ENCODE measurements at regions not wholly inside any gene's neighbourhood (a gene's known extent, or its start where the extent isn't known, plus 50 kb on each side); places are given as distances from the start of the nearest gene placed in this dataset.

GRCh38 chr10:110431659-110432058 is 66.0 kb upstream of the DUSP5 start:
- Mint-ChIP-seq H3K27me3 (peaks cover 8% of the 10 kb centered on the region), H3K9me3 (ENCODE audit: insufficient read depth) (no peaks in the 10 kb centered on the region), H3K27ac (no peak overlapping the region), H3K4me3 (no peak overlapping the region), H3K4me1 (peaks cover 5% of the 10 kb centered on the region)
- Histone ChIP-seq H3K9me3 (ENCODE audit: control extremely low read depth in 1 of 3, control insufficient read depth in 2 of 3, insufficient read depth in 1 of 3, low read length in 2 of 3) (peaks cover 0 to 6% (median 0%) of the 10 kb centered on the region in 3 donors), H3K79me2 (ENCODE audit: control insufficient read depth, insufficient read depth, low read length) (no peaks in the 10 kb centered on the region), H3K27ac (ENCODE audit: low read length in 2 of 2) (no peak overlapping the region), H3K9ac (ENCODE audit: low read length) (no peak overlapping the region), H3K4me2 (replicated peaks; ENCODE audit: low read depth, low read length, poor library complexity, severe bottlenecking) (no peak overlapping the region), H3K4me1 (ENCODE audit: control insufficient read depth in 2 of 2, insufficient read depth in 2 of 2, low read length in 2 of 2) (peaks cover 5 to 6% of the 10 kb centered on the region in 2 donors), H3K36me3 (replicated peaks in 1 of 2; ENCODE audit: control extremely low read depth in 1 of 2, control insufficient read depth in 1 of 2, extremely low read depth in 1 of 2, insufficient read depth in 2 of 2, low read length in 1 of 2) (no peaks in the 10 kb centered on the region), H2AFZ (ENCODE audit: insufficient read depth, low read depth, low read length, poor library complexity, severe bottlenecking) (no peak overlapping the region), H3K27me3 (replicated peaks in 1 of 4; ENCODE audit: control extremely low read depth in 1 of 4, control insufficient read depth in 3 of 4, insufficient read depth in 4 of 4, low read length in 3 of 4) (peaks cover 0 to 7% (median 1%) of the 10 kb centered on the region in 4 experiments), H3K4me3 (ENCODE audit: control extremely low read depth in 1 of 5, extremely low read depth in 1 of 5, insufficient read depth in 1 of 5, low read depth in 2 of 5, low read length in 4 of 5) (no peak overlapping the region), H4K20me1 (ENCODE audit: control insufficient read depth, insufficient read depth, low read length, poor library complexity, severe bottlenecking) (no peaks in the 10 kb centered on the region)
- TF ChIP-seq CTCF (IDR thresholded peaks at IDR 0.05) (no peak), EZH2 (IDR thresholded peaks at IDR 0.05; ENCODE audit: borderline replicate concordance, insufficient read depth, low read depth, low read length, poor library complexity, severe bottlenecking) (no peak)
- ATAC-seq (ENCODE audit: low read depth) = no peak
- DNase-seq = no peak
- POLR2A ChIA-PET = no interaction called here
- WGBS (ENCODE audit: insufficient coverage) = 96% methylated on average over 7 of the region's 7 CpGs
- CTCF ChIA-PET = interaction anchor here (0.6 to 2.1 kb wide), 2 partner anchors 17 to 115 kb away, joined by 3 to 8 read pairs; no protein-coding TSS in a partner anchor
- intact Hi-C loops (cut with micrococcal nuclease) = no loop called here

GRCh38 chr10:110432084-110432483 is 65.6 kb upstream of the DUSP5 start:
- DNase-seq (no peak), ATAC-seq (ENCODE audit: low read depth) (no peak)
- Histone ChIP-seq H3K27me3 (replicated peaks in 1 of 4; ENCODE audit: control extremely low read depth in 1 of 4, control insufficient read depth in 3 of 4, insufficient read depth in 4 of 4, low read length in 3 of 4) (peaks cover 0 to 7% (median 1%) of the 10 kb centered on the region in 4 experiments), H3K4me3 (ENCODE audit: control extremely low read depth in 1 of 5, extremely low read depth in 1 of 5, insufficient read depth in 1 of 5, low read depth in 2 of 5, low read length in 4 of 5) (no peak overlapping the region), H3K4me1 (ENCODE audit: control insufficient read depth in 2 of 2, insufficient read depth in 2 of 2, low read length in 2 of 2) (peaks cover under 1 to 2% of the 10 kb centered on the region in 2 donors), H3K36me3 (replicated peaks in 1 of 2; ENCODE audit: control extremely low read depth in 1 of 2, control insufficient read depth in 1 of 2, extremely low read depth in 1 of 2, insufficient read depth in 2 of 2, low read length in 1 of 2) (no peaks in the 10 kb centered on the region), H3K27ac (ENCODE audit: low read length in 2 of 2) (no peak overlapping the region), H3K4me2 (replicated peaks; ENCODE audit: low read depth, low read length, poor library complexity, severe bottlenecking) (no peak overlapping the region), H2AFZ (ENCODE audit: insufficient read depth, low read depth, low read length, poor library complexity, severe bottlenecking) (no peak overlapping the region), H3K79me2 (ENCODE audit: control insufficient read depth, insufficient read depth, low read length) (no peaks in the 10 kb centered on the region), H3K9me3 (ENCODE audit: control extremely low read depth in 1 of 3, control insufficient read depth in 2 of 3, insufficient read depth in 1 of 3, low read length in 2 of 3) (peaks cover 0 to 6% (median 0%) of the 10 kb centered on the region in 3 donors), H4K20me1 (ENCODE audit: control insufficient read depth, insufficient read depth, low read length, poor library complexity, severe bottlenecking) (no peaks in the 10 kb centered on the region), H3K9ac (ENCODE audit: low read length) (no peak overlapping the region)
- intact Hi-C loops (cut with micrococcal nuclease) = no loop called here
- Mint-ChIP-seq H3K4me3 (no peak overlapping the region), H3K27ac (no peak overlapping the region), H3K27me3 (peaks cover 8% of the 10 kb centered on the region), H3K4me1 (peaks cover 1% of the 10 kb centered on the region), H3K9me3 (ENCODE audit: insufficient read depth) (no peaks in the 10 kb centered on the region)
- ChIA-PET POLR2A (no interaction called here), CTCF (interaction anchor here (0.6 kb wide), 1 partner anchor 18 kb away, joined by 3 read pairs; no protein-coding TSS in a partner anchor)
- WGBS (ENCODE audit: insufficient coverage) = 61% methylated on average over 3 of the region's 4 CpGs
- no peak for TF ChIP-seq CTCF (IDR thresholded peaks at IDR 0.05)
- TF ChIP-seq EZH2 (IDR thresholded peaks at IDR 0.05; ENCODE audit: borderline replicate concordance, insufficient read depth, low read depth, low read length, poor library complexity, severe bottlenecking) = no peak

All from B cell (primary cell).